Liver (tissue), 8 donors: ENCODE measurements at regions not wholly inside any gene's neighbourhood (a gene's known extent, or its start where the extent isn't known, plus 50 kb on each side); places are given as distances from the start of the nearest gene placed in this dataset.

ENCODE experiments used
- DNase-seq: peaks from one replicate; pipeline ENCODE4 v3.0.0-alpha.2; 2017; ENCODE audit warnings: low spot score
- H3K27ac ChIP-seq, 2 donors: one replicate each; pipeline ENCODE4 v1.7.0; 2013; ENCODE audit warnings: inconsistent platforms in 2 of 2, low read length in 2 of 2, control low read depth in 1 of 2, low read depth in 1 of 2, mild to moderate bottlenecking in 1 of 2
- H3K27me3 ChIP-seq, 4 donors: one replicate each; pipeline versions ENCODE4 v1.6.1 to v1.7.0; 2013; ENCODE audit warnings: low read length in 3 of 4, inconsistent platforms in 1 of 4, mild to moderate bottlenecking in 1 of 4, moderate library complexity in 1 of 4; ENCODE audit not compliant: control insufficient read depth in 4 of 4, insufficient read depth in 4 of 4
- H3K36me3 ChIP-seq, 4 donors: one replicate each; pipeline versions ENCODE4 v1.6.1 to v1.7.0; 2013; ENCODE audit warnings: low read length in 3 of 4, mild to moderate bottlenecking in 3 of 4, low read depth in 1 of 4, moderate library complexity in 1 of 4; ENCODE audit not compliant: control insufficient read depth in 4 of 4, insufficient read depth in 3 of 4
- H3K4me1 ChIP-seq, 4 donors: one replicate each; pipeline versions ENCODE4 v1.6.1 to v1.7.0; 2013; ENCODE audit warnings: low read length in 3 of 4, mild to moderate bottlenecking in 3 of 4, moderate library complexity in 1 of 4; ENCODE audit not compliant: control insufficient read depth in 4 of 4, insufficient read depth in 4 of 4
- H3K4me3 ChIP-seq, 3 donors: one replicate each; pipeline versions ENCODE4 v1.6.1 to v1.7.0; 2013; ENCODE audit warnings: low read length in 3 of 3, control low read depth in 1 of 3, low read depth in 1 of 3, mild to moderate bottlenecking in 1 of 3
- H3K9ac ChIP-seq, 2 donors: one replicate each; pipeline ENCODE4 v1.7.0; 2013; ENCODE audit warnings: low read length in 2 of 2, mild to moderate bottlenecking in 2 of 2, moderate library complexity in 2 of 2, control low read depth in 1 of 2, low read depth in 1 of 2
- H3K9me3 ChIP-seq, 4 donors: one replicate each; pipeline versions ENCODE4 v1.6.1 to v1.7.0; 2013; ENCODE audit warnings: low read length in 3 of 4; ENCODE audit not compliant: control insufficient read depth in 4 of 4
- EGR1 ChIP-seq, 2 donors: IDR thresholded peaks; 2 replicates each; pipeline ENCODE4 v1.6.1; 2016 to 2018; ENCODE audit warnings: antibody characterized with exemption in 2 of 2, low read depth in 2 of 2
- FOXA1 ChIP-seq: IDR thresholded peaks from 2 replicates; pipeline ENCODE4 v1.6.1; 2016; ENCODE audit warnings: antibody characterized with exemption
- FOXA2 ChIP-seq: IDR thresholded peaks from 2 replicates; pipeline ENCODE4 v1.6.1; 2016; ENCODE audit warnings: antibody characterized with exemption
- GABPA ChIP-seq, 2 donors: IDR thresholded peaks in 1 of 2; conservative IDR thresholded peaks in 1 of 2; 2 replicates each; pipeline ENCODE4 v1.6.1; 2016; ENCODE audit warnings: antibody characterized with exemption in 2 of 2, mild to moderate bottlenecking in 1 of 2, moderate library complexity in 1 of 2
- HNF4A ChIP-seq, 2 donors: conservative IDR thresholded peaks; 2 replicates each; pipeline ENCODE4 v1.6.1; 2016; ENCODE audit warnings: antibody characterized with exemption in 2 of 2, mild to moderate bottlenecking in 2 of 2
- HNF4G ChIP-seq: IDR thresholded peaks from 2 replicates; pipeline ENCODE4 v1.6.1; 2016; ENCODE audit warnings: antibody characterized with exemption
- JUND ChIP-seq, 2 donors: IDR thresholded peaks; 2 replicates each; pipeline ENCODE4 v1.6.1; 2016; ENCODE audit warnings: antibody characterized with exemption in 2 of 2
- NR2F2 ChIP-seq: IDR thresholded peaks from 2 replicates; pipeline ENCODE4 v1.6.1; 2016; ENCODE audit warnings: antibody characterized with exemption
- RAD21 ChIP-seq, 2 donors: IDR thresholded peaks; 2 replicates each; pipeline ENCODE4 v1.6.1; 2016; ENCODE audit warnings: antibody characterized with exemption in 2 of 2, mild to moderate bottlenecking in 2 of 2
- REST ChIP-seq: IDR thresholded peaks from 2 replicates; pipeline ENCODE4 v1.6.1; 2016; ENCODE audit warnings: antibody characterized with exemption, mild to moderate bottlenecking
- RXRA ChIP-seq, 2 donors: IDR thresholded peaks; 2 replicates each; pipeline ENCODE4 v1.6.1; 2017 to 2018; ENCODE audit warnings: antibody characterized with exemption in 2 of 2, mild to moderate bottlenecking in 1 of 2
- SP1 ChIP-seq: IDR thresholded peaks from 2 replicates; pipeline ENCODE4 v1.6.1; 2018; ENCODE audit warnings: antibody characterized with exemption, mild to moderate bottlenecking
- TAF1 ChIP-seq: conservative IDR thresholded peaks from 2 replicates; pipeline ENCODE4 v1.6.1; 2016; ENCODE audit warnings: antibody characterized with exemption, mild to moderate bottlenecking
- YY1 ChIP-seq: IDR thresholded peaks from 2 replicates; pipeline ENCODE4 v1.6.1; 2016; ENCODE audit warnings: antibody characterized with exemption, mild to moderate bottlenecking
- ZBTB33 ChIP-seq: IDR thresholded peaks from 2 replicates; pipeline ENCODE4 v1.6.1; 2016; ENCODE audit warnings: antibody characterized with exemption
- WGBS: extraction: QIAGEN DNeasy Blood & Tissue Kit; methylation state at CpG from one replicate; pipeline ENCODE4 v1.1.7; 2013; 5-methylcytosine and 5-hydroxymethylcytosine counted together
- TF ChIP-seq, protein P1 (sequence below): IDR thresholded peaks from 2 replicates; pipeline ENCODE4 v1.6.1; 2016; ENCODE audit warnings: antibody characterized with exemption
- TF ChIP-seq, protein P2 (sequence below): fragments of 150-350 bp; IDR thresholded peaks from 2 replicates; pipeline ENCODE4 v1.5.1; 2017; ENCODE audit warnings: improper control_type of control experiment, low read depth, low read length; ENCODE audit not compliant: missing input control
- TF ChIP-seq, protein P3 (sequence below): IDR thresholded peaks from 2 replicates; pipeline ENCODE4 v1.6.1; 2016; ENCODE audit warnings: antibody characterized with exemption
- donor health status: healthy.
- donor health status: healthy.
- donor health status: healthy.
- donor health status: healthy.
- donor health status: healthy.

GRCh38 chr1:102531036-102531435 lies 534.3 kb upstream of the OLFM3 start:
- H3K9ac ChIP-seq: no peak overlapping the region
- no peak overlapping the region for H3K27ac ChIP-seq
- 71% methylated on average over 4 of the region's 4 CpGs for WGBS
- no peak for TF ChIP-seq HNF4A (conservative IDR thresholded peaks at IDR 0.05)
- TF ChIP-seq, protein P1, sequence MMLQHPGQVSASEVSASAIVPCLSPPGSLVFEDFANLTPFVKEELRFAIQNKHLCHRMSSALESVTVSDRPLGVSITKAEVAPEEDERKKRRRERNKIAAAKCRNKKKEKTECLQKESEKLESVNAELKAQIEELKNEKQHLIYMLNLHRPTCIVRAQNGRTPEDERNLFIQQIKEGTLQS: no peak
- no peak for TF ChIP-seq REST
- no peak for TF ChIP-seq NR2F2
- no peak for TF ChIP-seq JUND (IDR thresholded peaks at IDR 0.05)
- no peak for TF ChIP-seq RXRA (IDR thresholded peaks at IDR 0.05)
- TF ChIP-seq YY1: no peak
- no peak for TF ChIP-seq EGR1 (IDR thresholded peaks at IDR 0.05; ENCODE audit: low read depth in 2 of 2)
- no peak for TF ChIP-seq TAF1
- no peak for TF ChIP-seq RAD21 (IDR thresholded peaks at IDR 0.05)
- no peaks in the 10 kb centered on the region for H3K4me1 ChIP-seq
- H3K4me3 ChIP-seq: no peak overlapping the region
- H3K27me3 ChIP-seq: no peaks in the 10 kb centered on the region
- no peaks in the 10 kb centered on the region for H3K36me3 ChIP-seq
- DNase-seq: no peak
- H3K9me3 ChIP-seq: no peaks in the 10 kb centered on the region

DNA sequence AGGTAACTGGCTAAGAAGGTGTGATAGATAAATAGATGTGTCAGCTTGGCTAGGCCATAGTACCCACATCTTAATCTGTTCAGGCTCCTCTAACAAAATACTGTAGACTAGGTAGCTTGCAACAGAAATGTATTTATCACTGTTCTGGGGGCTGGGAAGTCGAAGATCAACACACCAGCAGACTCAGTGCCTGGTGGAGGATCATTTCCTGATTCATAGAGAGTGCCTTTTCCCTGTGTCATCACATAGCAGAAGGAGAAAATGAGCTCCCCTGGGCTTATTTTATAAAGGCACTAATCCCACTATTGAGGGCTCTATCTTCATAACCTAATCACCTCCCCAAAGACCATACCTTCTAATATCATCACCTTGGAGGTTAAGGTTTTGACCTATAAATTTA lies 532.7 kb upstream of the OLFM3 start:
- Histone ChIP-seq H3K4me3 (no peak overlapping the region), H3K36me3 (no peaks in the 10 kb centered on the region), H3K4me1 (no peaks in the 10 kb centered on the region), H3K27ac (no peak overlapping the region), H3K27me3 (no peaks in the 10 kb centered on the region), H3K9me3 (no peaks in the 10 kb centered on the region), H3K9ac (no peak overlapping the region)
- TF ChIP-seq ZBTB33: no peak
- no peak for TF ChIP-seq HNF4G
- TF ChIP-seq FOXA2: no peak
- TF ChIP-seq TAF1: no peak
- no peak for TF ChIP-seq FOXA1
- TF ChIP-seq, protein P2, sequence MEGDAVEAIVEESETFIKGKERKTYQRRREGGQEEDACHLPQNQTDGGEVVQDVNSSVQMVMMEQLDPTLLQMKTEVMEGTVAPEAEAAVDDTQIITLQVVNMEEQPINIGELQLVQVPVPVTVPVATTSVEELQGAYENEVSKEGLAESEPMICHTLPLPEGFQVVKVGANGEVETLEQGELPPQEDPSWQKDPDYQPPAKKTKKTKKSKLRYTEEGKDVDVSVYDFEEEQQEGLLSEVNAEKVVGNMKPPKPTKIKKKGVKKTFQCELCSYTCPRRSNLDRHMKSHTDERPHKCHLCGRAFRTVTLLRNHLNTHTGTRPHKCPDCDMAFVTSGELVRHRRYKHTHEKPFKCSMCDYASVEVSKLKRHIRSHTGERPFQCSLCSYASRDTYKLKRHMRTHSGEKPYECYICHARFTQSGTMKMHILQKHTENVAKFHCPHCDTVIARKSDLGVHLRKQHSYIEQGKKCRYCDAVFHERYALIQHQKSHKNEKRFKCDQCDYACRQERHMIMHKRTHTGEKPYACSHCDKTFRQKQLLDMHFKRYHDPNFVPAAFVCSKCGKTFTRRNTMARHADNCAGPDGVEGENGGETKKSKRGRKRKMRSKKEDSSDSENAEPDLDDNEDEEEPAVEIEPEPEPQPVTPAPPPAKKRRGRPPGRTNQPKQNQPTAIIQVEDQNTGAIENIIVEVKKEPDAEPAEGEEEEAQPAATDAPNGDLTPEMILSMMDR: no peak
- no peak for TF ChIP-seq RXRA (IDR thresholded peaks at IDR 0.05)
- TF ChIP-seq YY1: no peak
- TF ChIP-seq HNF4A (conservative IDR thresholded peaks at IDR 0.05): no peak
- TF ChIP-seq, protein P1: no peak
- TF ChIP-seq GABPA (IDR thresholded peaks at IDR 0.05 in 1 of 2, conservative IDR thresholded peaks at IDR 0.05 in 1 of 2): no peak
- no peak for TF ChIP-seq SP1
- no peak for TF ChIP-seq REST
- TF ChIP-seq NR2F2: no peak
- no peak for TF ChIP-seq JUND (IDR thresholded peaks at IDR 0.05)
- TF ChIP-seq RAD21 (IDR thresholded peaks at IDR 0.05): no peak
- TF ChIP-seq, protein P3, sequence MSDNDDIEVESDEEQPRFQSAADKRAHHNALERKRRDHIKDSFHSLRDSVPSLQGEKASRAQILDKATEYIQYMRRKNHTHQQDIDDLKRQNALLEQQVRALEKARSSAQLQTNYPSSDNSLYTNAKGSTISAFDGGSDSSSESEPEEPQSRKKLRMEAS: no peak
- no peak for DNase-seq
- 38% methylated on average over 1 of the region's 1 CpG for WGBS
